ENCODE measurements at regions not wholly inside any gene's neighbourhood (a gene's known extent, or its start where the extent isn't known, plus 50 kb on each side); places are given as distances from the start of the nearest gene placed in this dataset.

DNA sequence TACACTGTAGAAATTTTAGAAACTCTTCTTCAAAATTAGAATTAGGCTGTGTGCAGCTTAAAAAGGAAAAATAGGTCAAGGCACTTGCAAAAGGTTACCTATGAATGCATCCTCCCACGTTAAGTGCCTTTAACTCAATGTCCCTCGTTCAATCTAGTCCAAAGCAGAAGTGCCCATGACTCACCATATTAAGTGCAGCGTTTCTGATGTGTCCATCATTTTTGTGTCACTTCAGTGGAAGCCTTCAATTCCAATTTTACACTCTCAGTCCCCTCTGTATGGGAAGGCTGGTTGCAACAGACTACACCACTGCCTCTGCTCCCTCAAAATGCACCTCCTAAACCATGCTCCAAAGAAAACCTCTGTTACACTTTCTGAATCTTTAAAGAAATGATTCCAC, 53.4 kb downstream of the FOXB1 start:
- no peak for DNase-seq

GRCh38 chr15:60059186-60059585, 55.1 kb downstream of the FOXB1 start:
- DNase-seq = no peak

DNA sequence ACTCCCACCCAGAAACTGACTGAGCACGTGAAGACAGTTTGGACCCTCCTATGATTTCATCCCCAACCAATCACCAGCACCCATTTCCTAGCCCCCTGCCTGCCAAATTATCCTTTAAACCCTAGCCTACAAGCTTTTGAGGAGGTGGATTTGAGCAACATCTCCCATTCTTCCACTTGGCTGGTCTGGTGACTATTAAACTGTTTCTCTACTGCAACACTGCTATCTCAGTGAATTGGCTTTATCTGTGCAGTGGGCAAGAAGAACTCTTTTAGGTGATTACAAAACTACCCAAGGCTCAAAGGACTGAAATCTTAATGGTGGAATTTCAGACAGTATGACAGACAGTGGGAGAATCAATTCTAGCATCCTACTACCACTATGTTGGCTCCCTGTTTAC, 57.6 kb downstream of the FOXB1 start:
- no peak for DNase-seq

- no peak for DNase-seq
These were observed 58.7 kb downstream of the FOXB1 start for GRCh38 chr15:60062826-60063225.

DNA sequence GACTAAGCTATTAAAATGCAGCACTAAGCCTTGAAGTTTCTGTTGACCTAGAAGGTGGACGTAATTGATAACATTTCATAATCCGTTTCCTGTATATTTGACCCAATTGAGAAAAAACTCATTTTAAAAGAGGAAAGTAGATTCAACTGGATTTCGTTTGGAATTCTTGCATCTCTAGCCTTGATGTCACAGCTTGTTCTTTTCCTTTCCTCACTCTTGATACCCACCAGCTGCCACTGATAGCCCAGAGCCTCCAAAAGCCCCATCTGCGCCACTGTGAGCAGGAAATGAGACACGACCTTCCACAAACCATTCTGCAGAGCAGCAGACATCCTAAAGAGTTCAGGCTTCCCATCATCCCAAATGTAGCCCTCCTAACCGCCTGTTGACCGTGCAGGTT, 61.8 kb downstream of the FOXB1 start:
- no peak for DNase-seq

- no peak for DNase-seq
These were observed 66.9 kb downstream of the FOXB1 start for GRCh38 chr15:60070838-60071493.

GRCh38 chr15:60072826-60073465, 68.8 kb downstream of the FOXB1 start:
- no peak for DNase-seq

GRCh38 chr15:60073466-60073840, 69.3 kb downstream of the FOXB1 start:
- no peak for DNase-seq

DNA sequence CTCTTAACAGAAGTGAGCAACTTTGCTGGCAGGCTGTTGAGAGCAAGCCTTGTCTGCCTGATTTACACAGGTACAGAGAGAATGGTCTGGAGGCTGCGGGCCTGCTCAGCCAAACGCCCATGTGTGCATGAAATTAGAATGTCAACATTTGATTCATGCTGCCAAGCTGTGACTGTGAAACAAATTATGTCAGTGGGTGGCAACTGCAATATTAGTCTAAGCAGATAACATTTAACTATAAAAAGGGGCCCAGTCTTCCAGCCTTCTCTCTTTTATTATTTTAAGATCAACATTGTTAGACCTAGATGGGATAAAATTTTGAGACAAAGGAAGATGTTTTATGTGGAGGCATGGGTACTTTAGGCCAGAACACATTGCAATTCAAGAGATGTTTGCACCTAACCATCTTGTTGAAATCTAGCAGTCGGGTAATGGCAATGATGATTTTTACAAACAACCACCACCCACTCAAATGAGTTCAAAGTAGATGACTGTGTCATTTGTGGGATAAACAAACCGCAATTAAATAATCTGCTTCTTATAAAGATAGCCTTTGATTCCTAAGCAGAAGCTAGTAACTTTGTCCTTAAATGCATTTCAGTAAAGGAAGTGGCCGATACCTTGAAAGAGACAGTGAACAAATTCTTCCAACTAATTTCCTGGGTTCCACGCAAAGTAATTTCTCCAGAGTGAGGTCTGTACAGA, 70.2 kb downstream of the FOXB1 start:
- no peak for DNase-seq

- DNase-seq = no peak
These were observed 71.9 kb downstream of the FOXB1 start for GRCh38 chr15:60076045-60076444.

DNA sequence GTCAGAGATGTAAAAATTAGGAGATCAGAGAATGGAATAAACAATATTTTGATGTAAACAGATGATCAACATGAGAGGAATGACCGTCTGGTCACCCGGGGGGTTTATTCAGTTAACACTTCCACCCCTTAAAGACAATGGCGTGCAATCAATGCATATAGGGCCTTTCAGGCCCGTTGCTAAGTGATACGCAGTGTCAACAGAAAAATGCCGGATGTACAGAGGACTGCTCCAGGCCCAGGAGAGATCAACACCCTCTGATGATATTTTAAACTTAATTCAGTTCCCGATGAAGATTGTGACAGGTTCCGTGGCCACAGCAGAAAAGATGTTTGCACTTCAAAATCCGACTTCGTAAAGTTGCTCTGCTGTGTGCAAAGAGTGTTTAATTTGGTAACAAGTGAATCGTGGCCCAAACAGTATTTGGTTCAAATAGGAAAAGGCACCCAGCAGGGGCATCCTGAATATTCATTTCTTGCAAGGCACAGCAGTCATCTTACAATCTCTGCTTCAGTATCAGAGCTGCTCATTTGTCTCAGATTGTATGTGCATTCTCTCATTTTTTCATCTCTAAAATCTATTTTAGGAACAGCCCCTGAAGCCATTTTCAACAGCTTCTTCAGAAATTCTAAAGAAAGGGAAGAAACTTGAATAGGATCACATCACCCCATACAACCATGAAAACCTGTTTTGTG, 72.6 kb downstream of the FOXB1 start:
- DNase-seq = no peak

- DNase-seq = no peak
These were observed 73.7 kb downstream of the FOXB1 start for GRCh38 chr15:60077581-60078359.

- peak in 1 of 2 experiments; percentile 0 for DNase-seq
These were observed 75.1 kb downstream of the FOXB1 start for GRCh38 chr15:60079210-60079609.

DNA sequence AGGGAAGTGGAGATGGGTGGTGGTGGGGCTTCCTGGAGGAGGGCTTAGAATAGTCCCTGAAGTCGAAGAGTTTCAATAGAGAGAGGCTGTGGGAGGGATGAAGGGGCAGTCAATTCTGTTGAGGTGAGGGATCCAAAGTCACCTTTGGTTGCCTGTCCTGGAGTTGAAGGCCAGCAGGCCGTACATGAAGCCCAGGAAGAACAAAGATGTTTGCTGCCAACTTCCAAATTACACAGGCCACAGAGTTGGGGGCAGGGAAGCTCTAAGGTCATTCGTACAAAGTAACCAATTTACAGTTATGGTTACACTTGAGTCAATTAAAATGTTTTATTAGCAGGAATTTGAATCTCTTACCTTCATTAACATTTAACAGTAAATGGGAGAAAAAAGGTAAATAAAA, 77.9 kb downstream of the FOXB1 start:
- DNase-seq = no peak

GRCh38 chr15:60083318-60083717, 79.2 kb downstream of the FOXB1 start:
- no peak for DNase-seq

DNA sequence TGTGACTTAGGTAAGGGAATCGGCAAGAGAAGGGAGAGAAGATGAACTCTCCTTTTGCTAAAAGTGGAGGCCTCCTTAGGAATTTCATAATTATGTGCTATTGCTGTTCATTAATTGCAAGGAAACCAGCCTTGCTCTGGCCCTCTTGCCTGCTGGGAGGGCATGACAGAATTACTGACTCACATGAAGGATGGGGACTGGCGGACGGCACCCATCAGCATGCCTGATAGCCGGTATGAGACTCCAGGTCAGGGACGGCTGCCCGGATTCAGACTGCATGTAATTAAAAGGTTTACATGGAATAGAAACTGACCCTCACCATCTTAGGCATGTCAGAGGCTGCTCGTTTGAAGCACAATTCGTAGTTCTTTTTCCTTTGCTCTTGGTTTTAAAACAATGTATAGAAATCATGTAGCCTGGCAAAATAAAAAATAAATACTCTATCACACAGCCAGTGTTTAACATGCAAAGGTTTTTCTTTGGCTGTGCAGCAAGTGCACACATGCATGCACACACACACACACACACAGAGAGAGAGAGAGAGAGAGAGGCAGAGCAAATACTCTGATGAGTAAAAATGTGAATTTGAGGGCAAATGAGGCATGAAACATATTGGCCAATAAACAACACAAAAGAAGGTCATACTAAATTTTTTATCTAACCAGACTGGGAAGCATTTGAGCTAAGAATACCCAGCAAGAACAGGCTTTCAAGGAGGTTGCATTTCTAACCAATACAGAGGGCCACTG, 82.7 kb downstream of the FOXB1 start:
- DNase-seq = no peak

- no peak for DNase-seq
These were observed 83.5 kb downstream of the FOXB1 start for GRCh38 chr15:60087561-60087960.

GRCh38 chr15:60090747-60091146, 86.6 kb downstream of the FOXB1 start:
- no peak for DNase-seq

GRCh38 chr15:60091157-60091556, 87.0 kb downstream of the FOXB1 start:
- no peak for DNase-seq

- DNase-seq = no peak
These were observed 87.8 kb downstream of the FOXB1 start for GRCh38 chr15:60091911-60092310.

GRCh38 chr15:60093273-60094067, 89.4 kb downstream of the FOXB1 start:
- no peak for DNase-seq
